ENCODE measurements at regions not wholly inside any gene's neighbourhood (a gene's known extent, or its start where the extent isn't known, plus 50 kb on each side); places are given as distances from the start of the nearest gene placed in this dataset.

- Mint-ChIP-seq H3K9me3 (peaks cover 5% of the 10 kb centered on the region), H3K36me3 (no peaks in the 10 kb centered on the region), H3K4me1 (peaks cover 11% of the 10 kb centered on the region), H3K27me3 (ENCODE audit: insufficient read depth, low read depth) (peaks cover 2% of the 10 kb centered on the region), H3K27ac (no peak overlapping the region), H3K4me3 (no peak overlapping the region)
- no peak for TF ChIP-seq EZH2 (IDR thresholded peaks at IDR 0.05)
- no peak for TF ChIP-seq EZH2phosphoT487 (IDR thresholded peaks at IDR 0.05)
- TF ChIP-seq, protein P1, sequence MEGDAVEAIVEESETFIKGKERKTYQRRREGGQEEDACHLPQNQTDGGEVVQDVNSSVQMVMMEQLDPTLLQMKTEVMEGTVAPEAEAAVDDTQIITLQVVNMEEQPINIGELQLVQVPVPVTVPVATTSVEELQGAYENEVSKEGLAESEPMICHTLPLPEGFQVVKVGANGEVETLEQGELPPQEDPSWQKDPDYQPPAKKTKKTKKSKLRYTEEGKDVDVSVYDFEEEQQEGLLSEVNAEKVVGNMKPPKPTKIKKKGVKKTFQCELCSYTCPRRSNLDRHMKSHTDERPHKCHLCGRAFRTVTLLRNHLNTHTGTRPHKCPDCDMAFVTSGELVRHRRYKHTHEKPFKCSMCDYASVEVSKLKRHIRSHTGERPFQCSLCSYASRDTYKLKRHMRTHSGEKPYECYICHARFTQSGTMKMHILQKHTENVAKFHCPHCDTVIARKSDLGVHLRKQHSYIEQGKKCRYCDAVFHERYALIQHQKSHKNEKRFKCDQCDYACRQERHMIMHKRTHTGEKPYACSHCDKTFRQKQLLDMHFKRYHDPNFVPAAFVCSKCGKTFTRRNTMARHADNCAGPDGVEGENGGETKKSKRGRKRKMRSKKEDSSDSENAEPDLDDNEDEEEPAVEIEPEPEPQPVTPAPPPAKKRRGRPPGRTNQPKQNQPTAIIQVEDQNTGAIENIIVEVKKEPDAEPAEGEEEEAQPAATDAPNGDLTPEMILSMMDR (IDR thresholded peaks at IDR 0.05), result no peak
- Histone ChIP-seq H4K20me1 (ENCODE audit: low read depth) (no peaks in the 10 kb centered on the region), H3K4me3 (no peak overlapping the region), H3K9me3 (ENCODE audit: low read depth) (no peaks in the 10 kb centered on the region), H2AFZ (replicated peaks) (no peak overlapping the region), H3K36me3 (no peaks in the 10 kb centered on the region), H3K79me2 (ENCODE audit: low read depth) (no peaks in the 10 kb centered on the region), H3F3A (ENCODE audit: low read depth) (no peaks in the 10 kb centered on the region), H3K4me2 (no peak overlapping the region), H3K4me1 (peaks cover 7% of the 10 kb centered on the region), H3K27me3 (no peaks in the 10 kb centered on the region), H3K9ac (no peak overlapping the region), H3K27ac (no peak overlapping the region)
- DNase-seq (ENCODE audit: low spot score), result no peak
These were observed 99.4 kb upstream of the RND3 start for GRCh38 chr2:150586858-150587257.

DNA sequence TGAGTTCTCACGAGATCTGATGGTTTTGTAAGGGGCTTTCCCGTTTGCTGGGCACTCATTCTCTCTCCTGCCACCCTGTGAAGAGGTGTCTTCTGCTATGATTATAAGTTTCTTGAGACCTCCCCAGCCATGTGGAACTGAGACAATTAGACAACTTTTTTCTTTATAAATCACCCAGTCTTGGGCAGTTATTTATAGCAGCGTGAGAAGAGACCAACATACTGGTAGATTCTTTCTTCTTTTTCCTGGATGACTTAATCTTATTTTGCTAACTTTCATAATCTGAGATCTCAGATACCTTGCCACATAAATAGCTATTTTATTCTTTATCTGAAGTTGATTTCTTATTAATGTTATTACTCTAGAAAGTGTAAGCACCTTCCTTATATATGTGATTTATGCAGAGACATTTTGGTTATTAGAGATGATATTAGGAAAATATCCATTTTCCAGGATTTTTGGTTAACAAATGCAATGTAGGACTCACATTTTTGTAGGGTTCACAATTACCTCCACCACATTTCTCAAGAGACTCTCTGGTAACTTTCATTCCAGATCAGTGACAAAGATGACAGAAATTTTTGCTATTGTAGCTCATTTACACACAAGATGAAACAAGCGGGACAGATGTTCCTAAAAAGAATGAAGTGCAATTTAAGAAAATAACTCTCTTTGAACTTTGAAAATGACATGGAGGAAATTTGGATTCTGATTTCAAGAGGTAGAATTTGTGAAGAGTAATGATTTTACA lies 97.9 kb upstream of the RND3 start:
- Histone ChIP-seq H3K9ac (no peak overlapping the region), H3K4me2 (no peak overlapping the region), H3K27ac (no peak overlapping the region), H3K36me3 (no peaks in the 10 kb centered on the region), H3K4me3 (no peak overlapping the region), H3K4me1 (peaks cover 7% of the 10 kb centered on the region), H2AFZ (replicated peaks) (no peak overlapping the region), H3K27me3 (no peaks in the 10 kb centered on the region), H3K9me3 (ENCODE audit: low read depth) (no peaks in the 10 kb centered on the region), H4K20me1 (ENCODE audit: low read depth) (no peaks in the 10 kb centered on the region), H3F3A (ENCODE audit: low read depth) (no peaks in the 10 kb centered on the region), H3K79me2 (ENCODE audit: low read depth) (no peaks in the 10 kb centered on the region)
- peaks cover 11% of the 10 kb centered on the region for H3K4me1 Mint-ChIP-seq
- TF ChIP-seq EZH2 (IDR thresholded peaks at IDR 0.05) (no peak), EZH2phosphoT487 (IDR thresholded peaks at IDR 0.05) (no peak)
- TF ChIP-seq, protein P1 (IDR thresholded peaks at IDR 0.05), result no peak
- no peaks in the 10 kb centered on the region for H3K36me3 Mint-ChIP-seq
- peaks cover 7% of the 10 kb centered on the region for H3K9me3 Mint-ChIP-seq
- DNase-seq (ENCODE audit: low spot score), result no peak
- H3K27ac Mint-ChIP-seq, result no peak overlapping the region
- peaks cover 2% of the 10 kb centered on the region for H3K27me3 Mint-ChIP-seq (ENCODE audit: insufficient read depth, low read depth)
- no peak overlapping the region for H3K4me3 Mint-ChIP-seq

DNA sequence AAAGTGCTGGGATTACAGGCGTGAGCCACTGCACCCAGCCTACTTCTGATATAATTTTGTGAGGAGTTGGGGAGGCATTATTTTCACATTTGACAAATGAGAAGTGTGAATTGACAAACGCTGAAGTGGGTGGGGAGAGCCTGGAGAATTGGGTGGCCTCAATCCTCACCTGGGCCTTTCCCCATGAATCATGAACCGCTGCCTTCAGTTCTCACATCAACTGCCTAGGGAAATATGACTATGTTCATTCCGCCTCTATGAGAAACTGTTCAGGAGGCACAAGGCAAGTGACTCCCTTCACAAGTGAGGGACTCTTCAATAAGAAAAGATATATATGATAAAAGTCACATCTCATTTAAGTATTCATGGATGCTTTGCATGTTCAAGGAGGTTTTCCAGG lies 96.6 kb upstream of the RND3 start:
- no peaks in the 10 kb centered on the region for H3K79me2 ChIP-seq (ENCODE audit: low read depth)
- no peaks in the 10 kb centered on the region for H3F3A ChIP-seq (ENCODE audit: low read depth)
- Mint-ChIP-seq H3K27me3 (ENCODE audit: insufficient read depth, low read depth) (peaks cover 2% of the 10 kb centered on the region), H3K27ac (no peak overlapping the region), H3K4me1 (peaks cover 8% of the 10 kb centered on the region), H3K36me3 (peaks cover 7% of the 10 kb centered on the region), H3K9me3 (peaks cover 14% of the 10 kb centered on the region), H3K4me3 (no peak overlapping the region)
- H3K9me3 ChIP-seq (ENCODE audit: low read depth), result no peaks in the 10 kb centered on the region
- no peak overlapping the region for H2AFZ ChIP-seq (replicated peaks)
- no peak overlapping the region for H3K27ac ChIP-seq
- H3K27me3 ChIP-seq, result no peaks in the 10 kb centered on the region
- H3K9ac ChIP-seq, result no peak overlapping the region
- no peak overlapping the region for H3K4me2 ChIP-seq
- H3K4me1 ChIP-seq, result peaks cover 7% of the 10 kb centered on the region
- H3K36me3 ChIP-seq, result no peaks in the 10 kb centered on the region
- TF ChIP-seq EZH2 (IDR thresholded peaks at IDR 0.05) (no peak), EZH2phosphoT487 (IDR thresholded peaks at IDR 0.05) (no peak)
- TF ChIP-seq, protein P1 (IDR thresholded peaks at IDR 0.05), result no peak
- no peaks in the 10 kb centered on the region for H4K20me1 ChIP-seq (ENCODE audit: low read depth)
- no peak overlapping the region for H3K4me3 ChIP-seq
- DNase-seq (ENCODE audit: low spot score), result no peak
